K562 (cell line): ENCODE measurements at regions not wholly inside any gene's neighbourhood (a gene's known extent, or its start where the extent isn't known, plus 50 kb on each side); places are given as distances from the start of the nearest gene placed in this dataset.
A peak's percentile ranks its signal among the peaks of the same experiment; 100 is the strongest.

Experiments used
- ATAC-seq: fragments of 200-7000 bp; cut with Tn5 transposase; 3 replicates; pipeline ENCODE4 v1.9.1; 2020; ENCODE audit warnings: moderate library complexity
- BruUV-seq: library from RNA; stranded (reverse); fragments of 400-500 nt; replicated peaks from 2 replicates; lab custom pipeline; 2021; lab: Mats Ljungman, UMichigan
- CTCF ChIA-PET: fragments of 300-600 bp; formaldehyde crosslinking; extraction: SDS; loops from one replicate; lab custom pipeline; 2021; ENCODE audit warnings: low intra/inter-chr PET ratio; lab: Yijun Ruan, JAX
- POLR2A ChIA-PET: fragments of 300-600, 350-650 bp; sonication (Branson Sonifier 250); formaldehyde crosslinking; extraction: SDS; loops from one replicate; lab custom pipeline; 2021; ENCODE audit warnings: antibody characterized with exemption, inconsistent platforms; lab: Yijun Ruan, JAX
- DNase-seq, 4 experiments: peaks; one replicate each; pipeline versions ENCODE4 v3.0.0 to v3.0.0-alpha.2; 2011 to 2018; ENCODE audit warnings: low spot score in 3 of 4, mixed read lengths in 3 of 4; ENCODE audit errors: extremely low read depth in 1 of 4
- FAIRE-seq: peaks from 2 replicates; lab custom pipeline; 2011; peaks lifted over from hg19 to GRCh38; lab: Jason Lieb, UNC
- H2AFZ ChIP-seq: 2 replicates; pipeline ENCODE4 v1.6.0; 2011; ENCODE audit warnings: low read depth, low read length, control low read depth, inconsistent platforms
- H3K27ac ChIP-seq: fragments of 200-600 bp; 3 replicates; pipeline ENCODE4 v1.8.0; 2011; ENCODE audit warnings: low read depth, mild to moderate bottlenecking, control low read depth, inconsistent platforms, low read length, moderate library complexity, mixed read lengths; ENCODE audit errors: extremely low read depth
- H3K27me3 ChIP-seq, 2 experiments: fragments of 300-600 bp in 1 of 2; 2 replicates in 1 of 2; 3 replicates in 1 of 2; pipeline versions ENCODE4 v1.6.0 to v1.8.0; 2011; ENCODE audit warnings: inconsistent platforms in 2 of 2, low read length in 2 of 2, mild to moderate bottlenecking in 1 of 2, mixed read lengths in 1 of 2, moderate library complexity in 1 of 2; ENCODE audit not compliant: control insufficient read depth in 2 of 2, insufficient read depth in 2 of 2
- H3K36me3 ChIP-seq: fragments of 300-600 bp; 3 replicates; pipeline ENCODE4 v1.8.0; 2011; ENCODE audit warnings: mild to moderate bottlenecking, low read length, inconsistent platforms; ENCODE audit not compliant: control insufficient read depth, insufficient read depth
- H3K4me1 ChIP-seq, 2 experiments: fragments of 200-600 bp in 1 of 2; replicated peaks in 1 of 2; 2 replicates in 1 of 2; 3 replicates in 1 of 2; pipeline versions ENCODE4 v1.5.1 to v1.8.0; 2011; ENCODE audit warnings: inconsistent platforms in 2 of 2, low read length in 2 of 2, mild to moderate bottlenecking in 1 of 2, mixed read lengths in 1 of 2, moderate library complexity in 1 of 2; ENCODE audit not compliant: control insufficient read depth in 2 of 2, insufficient read depth in 2 of 2
- H3K4me2 ChIP-seq: 2 replicates; pipeline ENCODE4 v1.6.1; 2011; ENCODE audit warnings: low read length, control low read depth, inconsistent platforms, mixed read lengths; ENCODE audit not compliant: insufficient read depth
- H3K4me3 ChIP-seq: fragments of 200-600 bp; sonication (generic), shearing (Covaris generic); 2 replicates; pipeline ENCODE4 v1.5.1; 2016; ENCODE audit warnings: control low read depth, inconsistent platforms
- H3K79me2 ChIP-seq: fragments of 200-600 bp; 3 replicates; pipeline ENCODE4 v1.8.0; 2011; ENCODE audit warnings: low read length, inconsistent platforms; ENCODE audit not compliant: control insufficient read depth, insufficient read depth
- H3K9ac ChIP-seq, 2 experiments: 2 replicates each; pipeline versions ENCODE4 v1.6.0 to v1.6.1; 2011; ENCODE audit warnings: low read depth in 2 of 2, low read length in 2 of 2, control low read depth in 1 of 2, inconsistent platforms in 1 of 2, mild to moderate bottlenecking in 1 of 2, mixed read lengths in 1 of 2; ENCODE audit not compliant: insufficient read depth in 1 of 2
- H3K9me1 ChIP-seq: one replicate; pipeline ENCODE4 v1.6.0; 2011; ENCODE audit warnings: inconsistent platforms, mild to moderate bottlenecking, low read length, moderate library complexity; ENCODE audit not compliant: control insufficient read depth, insufficient read depth
- H3K9me3 ChIP-seq: replicated peaks from 2 replicates; pipeline ENCODE4 v1.5.1; 2011; ENCODE audit warnings: low read depth, low read length, inconsistent platforms; ENCODE audit not compliant: control insufficient read depth, insufficient read depth
- H4K20me1 ChIP-seq: replicated peaks from 2 replicates; pipeline ENCODE4 v1.6.1; 2011; ENCODE audit warnings: low read length, inconsistent platforms, mixed read lengths; ENCODE audit not compliant: control insufficient read depth, insufficient read depth
- CHD2 ChIP-seq: IDR thresholded peaks from 2 replicates; pipeline ENCODE4 v1.6.1; 2011; ENCODE audit warnings: low read depth, low read length
- WGBS: fragments of 100-300 bp; shearing (Covaris generic); methylation state at CpG from one replicate; pipeline ENCODE4 v1.1.6; 2016; ENCODE audit warnings: low coverage, mixed read lengths; ENCODE audit not compliant: insufficient coverage; ENCODE audit errors: missing lambda C conversion rate; 5-methylcytosine and 5-hydroxymethylcytosine counted together
- in situ Hi-C: fragments of 300-500 bp; cut with MboI; formaldehyde crosslinking; loops from 4 replicates; pipeline ENCODE4 v1.15.0; 2018; ENCODE audit warnings: inconsistent platforms, mixed read lengths
- intact Hi-C: fragments of 100-400 bp; cut with micrococcal nuclease; formaldehyde crosslinking; loops from 2 replicates; pipeline ENCODE4 v1.14.2; 2022
- TF ChIP-seq, protein P1 (sequence below), 2 experiments: fragments of 450-650 bp; IDR thresholded peaks; 2 replicates each; pipeline ENCODE4 v1.6.1; 2018; ENCODE audit warnings: mild to moderate bottlenecking in 2 of 2, low read depth in 1 of 2; ENCODE audit not compliant: partially characterized antibody in 2 of 2

DNA sequence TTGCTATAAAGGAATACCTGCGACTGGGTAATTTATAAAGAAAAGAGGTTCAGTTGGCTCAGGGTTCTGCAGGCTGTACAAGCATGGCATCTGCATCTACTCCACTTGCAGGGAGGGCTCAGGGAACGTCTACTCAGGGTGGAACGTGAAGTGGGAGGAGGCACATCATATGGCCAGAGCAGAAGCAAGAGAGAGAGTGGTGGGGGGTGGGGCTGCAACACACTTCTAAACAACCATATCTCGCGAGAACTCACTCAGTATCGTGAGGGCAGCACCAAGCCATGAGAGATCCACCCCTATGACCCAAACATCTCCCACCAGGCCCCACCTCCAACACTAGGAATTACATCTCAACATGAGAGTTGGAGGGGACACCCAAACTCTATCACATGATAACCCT lies 109.8 kb upstream of the SCAF8 start:
- Histone ChIP-seq H3K79me2 (no peaks in the 10 kb centered on the region), H2AFZ (no peak overlapping the region), H3K27me3 (no peaks in the 10 kb centered on the region), H3K27ac (no peak overlapping the region), H3K4me2 (no peak overlapping the region), H4K20me1 (no peaks in the 10 kb centered on the region), H3K36me3 (no peaks in the 10 kb centered on the region), H3K9me1 (no peaks in the 10 kb centered on the region), H3K9me3 (peaks cover 5% of the 10 kb centered on the region; the same call in 1 of the 2 replicates), H3K4me3 (no peak overlapping the region)
- FAIRE-seq = no peak
- CTCF ChIA-PET = no interaction called here
- POLR2A ChIA-PET = no interaction called here
- in situ Hi-C loops (no loop called here), intact Hi-C loops (no loop called here)
- TF ChIP-seq, protein P1, sequence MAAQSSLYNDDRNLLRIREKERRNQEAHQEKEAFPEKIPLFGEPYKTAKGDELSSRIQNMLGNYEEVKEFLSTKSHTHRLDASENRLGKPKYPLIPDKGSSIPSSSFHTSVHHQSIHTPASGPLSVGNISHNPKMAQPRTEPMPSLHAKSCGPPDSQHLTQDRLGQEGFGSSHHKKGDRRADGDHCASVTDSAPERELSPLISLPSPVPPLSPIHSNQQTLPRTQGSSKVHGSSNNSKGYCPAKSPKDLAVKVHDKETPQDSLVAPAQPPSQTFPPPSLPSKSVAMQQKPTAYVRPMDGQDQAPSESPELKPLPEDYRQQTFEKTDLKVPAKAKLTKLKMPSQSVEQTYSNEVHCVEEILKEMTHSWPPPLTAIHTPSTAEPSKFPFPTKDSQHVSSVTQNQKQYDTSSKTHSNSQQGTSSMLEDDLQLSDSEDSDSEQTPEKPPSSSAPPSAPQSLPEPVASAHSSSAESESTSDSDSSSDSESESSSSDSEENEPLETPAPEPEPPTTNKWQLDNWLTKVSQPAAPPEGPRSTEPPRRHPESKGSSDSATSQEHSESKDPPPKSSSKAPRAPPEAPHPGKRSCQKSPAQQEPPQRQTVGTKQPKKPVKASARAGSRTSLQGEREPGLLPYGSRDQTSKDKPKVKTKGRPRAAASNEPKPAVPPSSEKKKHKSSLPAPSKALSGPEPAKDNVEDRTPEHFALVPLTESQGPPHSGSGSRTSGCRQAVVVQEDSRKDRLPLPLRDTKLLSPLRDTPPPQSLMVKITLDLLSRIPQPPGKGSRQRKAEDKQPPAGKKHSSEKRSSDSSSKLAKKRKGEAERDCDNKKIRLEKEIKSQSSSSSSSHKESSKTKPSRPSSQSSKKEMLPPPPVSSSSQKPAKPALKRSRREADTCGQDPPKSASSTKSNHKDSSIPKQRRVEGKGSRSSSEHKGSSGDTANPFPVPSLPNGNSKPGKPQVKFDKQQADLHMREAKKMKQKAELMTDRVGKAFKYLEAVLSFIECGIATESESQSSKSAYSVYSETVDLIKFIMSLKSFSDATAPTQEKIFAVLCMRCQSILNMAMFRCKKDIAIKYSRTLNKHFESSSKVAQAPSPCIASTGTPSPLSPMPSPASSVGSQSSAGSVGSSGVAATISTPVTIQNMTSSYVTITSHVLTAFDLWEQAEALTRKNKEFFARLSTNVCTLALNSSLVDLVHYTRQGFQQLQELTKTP (IDR thresholded peaks at IDR 0.05; ENCODE audit: low read depth in 1 of 2, partially characterized antibody in 2 of 2) = no peak
- TF ChIP-seq CHD2 = peak; percentile 79
- TF ChIP-seq, all 486 proteins: peak for 1
- DNase-seq (no peak), ATAC-seq (peak; percentile 55; the same call in 2 of the 3 replicates)
- H3K4me1 ChIP-seq = no peaks in the 10 kb centered on the region
- 32% methylated on average over 6 of the region's 6 CpGs for WGBS
- no TSS peak for BruUV-seq
- H3K9ac ChIP-seq = no peak overlapping the region
